MM.1S (cell line): ENCODE measurements at regions not wholly inside any gene's neighbourhood (a gene's known extent, or its start where the extent isn't known, plus 50 kb on each side); places are given as distances from the start of the nearest gene placed in this dataset.

Experiments used
- EZH2 ChIP-seq: fragments of 300-600 bp; sonication (generic); optimal IDR thresholded peaks from 2 replicates; pipeline ENCODE3; 2017; ENCODE audit warnings: low read depth, mild to moderate bottlenecking, antibody characterized with exemption, low read length, mixed read lengths
- TF ChIP-seq, protein P1 (sequence below): fragments of 300-600 bp; sonication (generic); IDR thresholded peaks from 2 replicates; pipeline ENCODE4 v1.5.1; 2016; ENCODE audit warnings: antibody characterized with exemption, low read length, mixed read lengths

DNA sequence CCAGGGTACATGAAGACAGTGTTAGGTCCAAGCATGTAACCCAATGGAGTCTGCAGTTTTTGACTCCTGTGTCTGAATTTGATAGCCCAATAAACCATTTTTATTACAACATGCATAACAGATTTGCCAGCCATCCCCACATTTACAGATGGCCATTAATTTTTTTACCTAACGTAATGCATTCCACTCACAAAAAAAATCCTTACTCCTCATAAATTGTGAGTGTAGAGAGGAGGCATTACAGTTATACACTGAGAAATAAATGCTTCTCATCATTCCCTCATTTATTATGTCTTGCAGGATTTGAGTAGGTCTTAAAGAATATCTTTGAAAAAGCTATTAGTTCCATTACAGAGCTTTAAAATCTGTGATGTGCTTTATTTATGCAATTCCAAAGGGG is 193.8 kb downstream of the CMPK2 start:
- TF ChIP-seq, protein P1, sequence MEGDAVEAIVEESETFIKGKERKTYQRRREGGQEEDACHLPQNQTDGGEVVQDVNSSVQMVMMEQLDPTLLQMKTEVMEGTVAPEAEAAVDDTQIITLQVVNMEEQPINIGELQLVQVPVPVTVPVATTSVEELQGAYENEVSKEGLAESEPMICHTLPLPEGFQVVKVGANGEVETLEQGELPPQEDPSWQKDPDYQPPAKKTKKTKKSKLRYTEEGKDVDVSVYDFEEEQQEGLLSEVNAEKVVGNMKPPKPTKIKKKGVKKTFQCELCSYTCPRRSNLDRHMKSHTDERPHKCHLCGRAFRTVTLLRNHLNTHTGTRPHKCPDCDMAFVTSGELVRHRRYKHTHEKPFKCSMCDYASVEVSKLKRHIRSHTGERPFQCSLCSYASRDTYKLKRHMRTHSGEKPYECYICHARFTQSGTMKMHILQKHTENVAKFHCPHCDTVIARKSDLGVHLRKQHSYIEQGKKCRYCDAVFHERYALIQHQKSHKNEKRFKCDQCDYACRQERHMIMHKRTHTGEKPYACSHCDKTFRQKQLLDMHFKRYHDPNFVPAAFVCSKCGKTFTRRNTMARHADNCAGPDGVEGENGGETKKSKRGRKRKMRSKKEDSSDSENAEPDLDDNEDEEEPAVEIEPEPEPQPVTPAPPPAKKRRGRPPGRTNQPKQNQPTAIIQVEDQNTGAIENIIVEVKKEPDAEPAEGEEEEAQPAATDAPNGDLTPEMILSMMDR: no peak
- no peak for TF ChIP-seq EZH2
